Gastrocnemius medialis (tissue), 4 donors: ENCODE measurements at regions not wholly inside any gene's neighbourhood (a gene's known extent, or its start where the extent isn't known, plus 50 kb on each side); places are given as distances from the start of the nearest gene placed in this dataset.

Source experiments
- POLR2A ChIP-seq, 2 donors: fragments of 450-650 bp; IDR thresholded peaks; one replicate each; pipeline ENCODE4 v1.6.1; 2017; ENCODE audit warnings: antibody characterized with exemption in 2 of 2, mild to moderate bottlenecking in 2 of 2, moderate library complexity in 2 of 2
- TF ChIP-seq, protein P1 (sequence below), 5 experiments: fragments of 450-650 bp in 3 of 5; fragments of 200-600 bp in 2 of 5; sonication (generic) in 2 of 5; IDR thresholded peaks in 4 of 5; conservative IDR thresholded peaks in 1 of 5; 1 replicate in 4 of 5; 2 replicates in 1 of 5; pipeline ENCODE4 v1.5.1; 2016 to 2019; ENCODE audit warnings: antibody characterized with exemption in 5 of 5, mild to moderate bottlenecking in 3 of 5, moderate library complexity in 3 of 5

GRCh38 chr16:86299882-86300610, 210.3 kb upstream of the FOXF1 start:
- TF ChIP-seq POLR2A (IDR thresholded peaks at IDR 0.05), result no peak
- TF ChIP-seq, protein P1, sequence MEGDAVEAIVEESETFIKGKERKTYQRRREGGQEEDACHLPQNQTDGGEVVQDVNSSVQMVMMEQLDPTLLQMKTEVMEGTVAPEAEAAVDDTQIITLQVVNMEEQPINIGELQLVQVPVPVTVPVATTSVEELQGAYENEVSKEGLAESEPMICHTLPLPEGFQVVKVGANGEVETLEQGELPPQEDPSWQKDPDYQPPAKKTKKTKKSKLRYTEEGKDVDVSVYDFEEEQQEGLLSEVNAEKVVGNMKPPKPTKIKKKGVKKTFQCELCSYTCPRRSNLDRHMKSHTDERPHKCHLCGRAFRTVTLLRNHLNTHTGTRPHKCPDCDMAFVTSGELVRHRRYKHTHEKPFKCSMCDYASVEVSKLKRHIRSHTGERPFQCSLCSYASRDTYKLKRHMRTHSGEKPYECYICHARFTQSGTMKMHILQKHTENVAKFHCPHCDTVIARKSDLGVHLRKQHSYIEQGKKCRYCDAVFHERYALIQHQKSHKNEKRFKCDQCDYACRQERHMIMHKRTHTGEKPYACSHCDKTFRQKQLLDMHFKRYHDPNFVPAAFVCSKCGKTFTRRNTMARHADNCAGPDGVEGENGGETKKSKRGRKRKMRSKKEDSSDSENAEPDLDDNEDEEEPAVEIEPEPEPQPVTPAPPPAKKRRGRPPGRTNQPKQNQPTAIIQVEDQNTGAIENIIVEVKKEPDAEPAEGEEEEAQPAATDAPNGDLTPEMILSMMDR (IDR thresholded peaks at IDR 0.05 in 4 of 5, conservative IDR thresholded peaks at IDR 0.05 in 1 of 5), result no peak
